ENCODE measurements at regions not wholly inside any gene's neighbourhood (a gene's known extent, or its start where the extent isn't known, plus 50 kb on each side); places are given as distances from the start of the nearest gene placed in this dataset.
"Not testable (repeated sequence)": the region's sequence is repeated elsewhere in the genome, so short reads cannot be mapped to it uniquely, and the experiment has no call there.

GRCh38 chr1:80533775-80534334 is 1266.9 kb upstream of the ADGRL2 start:
- no peak for DNase-seq (ENCODE audit: low read depth)

DNA sequence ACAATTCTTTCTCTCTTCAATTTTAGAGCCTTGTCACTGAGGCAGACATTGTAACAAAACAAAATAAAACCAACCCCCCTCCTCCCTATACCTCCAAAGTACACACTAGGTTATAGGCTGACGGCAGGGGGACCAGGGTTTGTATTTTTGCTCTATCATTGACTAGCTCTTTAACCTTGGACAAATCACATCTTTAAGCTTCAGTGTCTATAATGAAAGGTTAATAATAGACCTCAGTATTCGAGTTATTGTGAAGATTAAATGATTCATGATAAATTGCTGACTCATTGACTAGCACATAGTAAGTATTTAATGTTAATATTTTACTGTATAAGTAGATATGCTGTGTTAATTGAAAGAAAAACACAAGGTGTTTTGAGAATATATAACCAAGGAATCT is 1267.6 kb upstream of the ADGRL2 start:
- no peak for DNase-seq (ENCODE audit: low read depth)

- no peak for DNase-seq (ENCODE audit: low read depth)
Measured at GRCh38 chr1:80531182-80531581, 1269.6 kb upstream of the ADGRL2 start.

GRCh38 chr1:80529546-80529945 is 1271.2 kb upstream of the ADGRL2 start:
- DNase-seq (ENCODE audit: low read depth): no peak

DNA sequence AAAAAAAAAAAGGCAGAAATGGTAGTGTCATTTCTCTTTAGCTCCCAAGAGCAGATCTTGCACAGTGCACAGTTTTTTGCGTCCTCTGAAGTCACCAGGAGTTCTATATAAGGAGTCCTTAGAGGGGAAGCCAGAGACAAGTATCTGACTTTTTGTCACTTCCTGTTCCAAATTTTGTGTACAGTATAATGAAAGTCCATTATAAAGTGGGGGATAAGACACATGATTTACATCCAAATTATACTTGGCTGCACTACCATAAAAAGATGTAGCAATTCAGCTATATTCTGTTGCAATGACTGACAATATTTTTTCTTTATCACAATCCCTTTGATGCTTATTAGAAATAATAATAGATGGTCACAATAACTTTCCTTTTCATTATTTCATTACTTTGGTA is 1276.9 kb upstream of the ADGRL2 start:
- DNase-seq (ENCODE audit: low read depth): no peak

DNA sequence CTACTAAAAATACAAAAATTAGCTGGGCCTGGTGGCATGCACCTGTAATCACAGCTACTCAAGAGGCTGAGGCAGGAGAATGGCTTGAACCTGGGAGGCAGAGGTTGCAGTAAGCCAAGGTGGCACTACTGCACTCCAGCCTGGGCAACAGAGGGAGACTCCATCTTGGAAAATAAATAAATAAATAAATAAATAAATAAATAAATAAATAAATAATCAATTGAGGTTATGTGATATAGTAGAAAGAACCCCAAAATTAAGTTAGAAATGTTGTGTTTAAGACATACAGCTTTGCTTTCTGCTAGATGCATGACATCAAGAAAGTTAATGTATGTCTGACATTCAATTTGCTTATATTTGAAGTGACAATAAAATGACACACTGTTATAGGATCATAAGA is 1277.7 kb upstream of the ADGRL2 start:
- DNase-seq (ENCODE audit: low read depth): not testable (repeated sequence)

DNA sequence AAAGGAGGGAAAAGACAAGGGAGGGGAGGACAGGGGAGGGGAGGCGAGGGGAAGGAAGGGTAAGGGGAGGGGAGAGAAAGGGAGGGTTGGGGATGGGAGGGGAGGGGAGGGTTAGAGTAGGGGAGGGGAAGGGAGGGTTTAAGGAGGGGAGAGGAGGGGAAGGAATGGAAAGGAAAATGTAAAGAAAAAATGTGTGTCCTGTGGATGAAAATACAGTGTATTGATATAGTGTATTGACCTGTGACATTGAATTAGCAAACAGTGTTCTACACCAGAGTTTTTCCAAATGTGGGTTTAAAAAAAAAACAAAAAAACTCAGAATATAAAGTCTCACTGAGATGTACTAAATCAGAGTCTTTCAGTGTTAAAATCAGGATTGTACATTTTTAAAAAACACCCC is 1279.8 kb upstream of the ADGRL2 start:
- DNase-seq (ENCODE audit: low read depth): no peak

GRCh38 chr1:80517062-80517461 is 1283.7 kb upstream of the ADGRL2 start:
- DNase-seq (ENCODE audit: low read depth): no peak

- DNase-seq (ENCODE audit: low read depth): no peak
Measured at GRCh38 chr1:80509965-80510522, 1290.7 kb upstream of the ADGRL2 start.

- no peak for DNase-seq (ENCODE audit: low read depth)
Measured at GRCh38 chr1:80506216-80506615, 1294.5 kb upstream of the ADGRL2 start.

- no peak for DNase-seq (ENCODE audit: low read depth)
Measured at GRCh38 chr1:80498673-80499072, 1302.1 kb upstream of the ADGRL2 start.

DNA sequence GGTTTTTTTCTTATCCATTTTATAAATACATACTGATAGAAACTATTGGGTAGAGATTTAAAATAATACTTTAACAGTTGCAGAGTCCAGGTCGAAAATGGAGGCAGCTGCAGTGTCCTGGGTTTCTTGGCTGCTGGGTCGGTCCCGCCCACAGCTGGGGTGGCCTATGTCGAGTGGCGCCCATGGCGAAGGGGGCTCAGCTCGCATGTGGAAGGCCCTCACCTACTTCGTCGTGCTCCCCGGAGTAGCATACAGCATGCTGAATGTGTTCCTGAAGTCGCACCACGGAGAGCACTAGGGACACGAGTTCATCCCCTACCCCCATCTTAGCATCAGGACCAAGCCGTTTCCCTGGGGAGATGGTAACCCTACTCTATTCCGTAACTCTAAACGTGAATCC is 1304.9 kb upstream of the ADGRL2 start:
- no peak for DNase-seq (ENCODE audit: low read depth)

GRCh38 chr1:80472145-80472544 is 1328.6 kb upstream of the ADGRL2 start:
- DNase-seq (ENCODE audit: low read depth): no peak

GRCh38 chr1:80468356-80468755 is 1332.4 kb upstream of the ADGRL2 start:
- no peak for DNase-seq (ENCODE audit: low read depth)

DNA sequence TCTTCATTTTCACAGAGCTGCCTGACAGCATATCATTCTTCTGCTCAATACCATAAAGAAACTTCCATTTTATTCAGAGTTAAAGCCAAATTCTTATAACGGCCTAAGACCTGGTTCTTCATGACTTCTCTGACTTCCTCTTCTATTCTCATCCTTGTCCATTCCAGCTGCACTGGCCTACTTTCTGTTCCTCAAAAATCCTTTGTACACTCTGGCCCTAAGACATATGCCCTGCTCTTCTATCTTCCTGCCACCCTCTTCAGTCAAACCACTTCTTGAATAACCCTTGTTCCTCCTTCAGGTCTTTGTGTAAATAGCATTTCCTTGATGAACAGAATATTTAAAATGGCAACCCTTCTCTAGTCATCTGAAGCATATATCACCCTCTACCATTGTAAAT is 1338.7 kb upstream of the ADGRL2 start:
- no peak for DNase-seq (ENCODE audit: low read depth)

DNA sequence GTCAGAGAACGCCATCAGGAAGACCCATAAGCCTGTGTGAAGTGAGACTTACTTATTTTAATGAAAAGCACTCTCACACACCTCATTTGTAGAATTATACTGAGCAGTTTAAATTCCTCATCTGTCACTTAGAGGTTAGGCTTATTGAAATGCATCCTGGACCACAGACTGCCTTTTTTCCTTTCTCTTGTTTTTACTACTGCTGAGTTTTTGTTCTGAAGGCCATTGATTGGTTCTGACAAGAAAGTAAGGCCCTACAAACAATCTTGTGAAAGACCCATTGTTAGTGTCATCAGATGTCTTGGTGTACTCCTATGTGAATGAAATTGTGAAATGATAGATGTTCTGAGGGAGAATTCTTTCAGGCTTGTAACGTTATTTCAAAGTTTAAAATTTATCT is 1343.3 kb upstream of the ADGRL2 start:
- no peak for DNase-seq (ENCODE audit: low read depth)

DNA sequence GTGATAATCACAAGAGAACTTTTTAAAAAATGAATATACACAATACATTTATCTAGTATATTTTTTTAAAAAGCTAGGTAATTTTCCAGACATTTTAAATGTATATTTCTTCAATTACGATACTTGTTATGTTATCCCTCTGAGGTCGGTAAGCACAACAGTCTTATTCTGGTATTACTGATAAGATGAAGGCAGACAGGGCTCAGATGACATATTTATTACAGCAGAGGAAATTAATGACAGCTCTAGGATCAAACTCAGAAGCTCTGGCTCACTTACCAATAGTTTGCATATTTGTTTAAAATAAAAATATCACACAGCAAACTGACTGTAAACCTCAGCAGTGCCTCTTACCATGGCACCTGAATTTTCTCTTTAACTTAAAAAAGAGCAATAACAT is 1347.0 kb upstream of the ADGRL2 start:
- DNase-seq (ENCODE audit: low read depth): no peak

- no peak for DNase-seq (ENCODE audit: low read depth)
Measured at GRCh38 chr1:80450711-80451110, 1350.0 kb upstream of the ADGRL2 start.

GRCh38 chr1:80448081-80448480 is 1352.7 kb upstream of the ADGRL2 start:
- DNase-seq (ENCODE audit: low read depth): no peak

- no peak for DNase-seq (ENCODE audit: low read depth)
Measured at GRCh38 chr1:80447526-80447925, 1353.2 kb upstream of the ADGRL2 start.

GRCh38 chr1:80445033-80445432 is 1355.7 kb upstream of the ADGRL2 start:
- DNase-seq (ENCODE audit: low read depth): no peak

DNA sequence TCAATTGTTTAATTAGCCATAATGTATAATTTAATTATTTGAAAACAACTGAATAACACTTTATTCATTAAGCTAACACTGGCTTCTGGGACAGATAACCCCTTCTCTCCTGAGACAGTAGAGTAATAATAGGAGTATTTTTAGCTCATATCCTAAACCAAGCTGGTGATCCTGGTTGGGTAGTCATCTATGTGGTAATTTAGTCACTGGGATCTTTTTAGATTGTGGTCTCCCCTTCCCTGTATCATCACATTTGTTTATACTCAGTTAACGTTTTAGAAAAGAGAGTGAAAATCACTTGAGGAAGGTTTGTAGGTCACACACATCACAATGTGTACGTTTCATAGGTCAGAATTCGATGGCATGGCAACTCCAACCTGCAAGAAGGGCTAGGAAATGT is 1356.6 kb upstream of the ADGRL2 start:
- no peak for DNase-seq (ENCODE audit: low read depth)

GRCh38 chr1:80441664-80442063 is 1359.1 kb upstream of the ADGRL2 start:
- no peak for DNase-seq (ENCODE audit: low read depth)

GRCh38 chr1:80436851-80437250 is 1363.9 kb upstream of the ADGRL2 start:
- DNase-seq (ENCODE audit: low read depth): no peak
